GM12875 (cell line): ENCODE measurements at regions not wholly inside any gene's neighbourhood (a gene's known extent, or its start where the extent isn't known, plus 50 kb on each side); places are given as distances from the start of the nearest gene placed in this dataset.
A peak's percentile ranks its signal among the peaks of the same experiment; 100 is the strongest.

Experiments used
- H3K4me3 ChIP-seq: one replicate; pipeline ENCODE4 v1.5.1; 2011; ENCODE audit warnings: low read depth, low read length, control low read depth
- CTCF ChIP-seq: IDR thresholded peaks from 2 replicates; pipeline ENCODE4 v1.5.1; 2011; ENCODE audit warnings: low read depth, mild to moderate bottlenecking, control low read depth, inconsistent platforms, low read length, moderate library complexity, borderline replicate concordance; ENCODE audit not compliant: insufficient read depth

- no peak for TF ChIP-seq CTCF
- H3K4me3 ChIP-seq = peak overlapping the region; percentile 55
Measured at GRCh38 chr14:65318636-65319506, 93.7 kb upstream of the FUT8 start.

GRCh38 chr14:65320661-65321308 lies 91.7 kb upstream of the FUT8 start:
- no peak overlapping the region for H3K4me3 ChIP-seq
- TF ChIP-seq CTCF = no peak

GRCh38 chr14:65321370-65321875 lies 91.1 kb upstream of the FUT8 start:
- TF ChIP-seq CTCF = no peak
- H3K4me3 ChIP-seq = no peak overlapping the region

- H3K4me3 ChIP-seq = no peak overlapping the region
- TF ChIP-seq CTCF = no peak
Measured at GRCh38 chr14:65329481-65329880, 83.0 kb upstream of the FUT8 start.

- no peak overlapping the region for H3K4me3 ChIP-seq
- no peak for TF ChIP-seq CTCF
Measured at GRCh38 chr14:65329911-65330310, 82.6 kb upstream of the FUT8 start.

GRCh38 chr14:65330416-65330815 lies 82.1 kb upstream of the FUT8 start:
- H3K4me3 ChIP-seq = no peak overlapping the region
- TF ChIP-seq CTCF = no peak
